ENCODE measurements at regions not wholly inside any gene's neighbourhood (a gene's known extent, or its start where the extent isn't known, plus 50 kb on each side); places are given as distances from the start of the nearest gene placed in this dataset.
A peak's percentile ranks its signal among the peaks of the same experiment; 100 is the strongest.

DNA sequence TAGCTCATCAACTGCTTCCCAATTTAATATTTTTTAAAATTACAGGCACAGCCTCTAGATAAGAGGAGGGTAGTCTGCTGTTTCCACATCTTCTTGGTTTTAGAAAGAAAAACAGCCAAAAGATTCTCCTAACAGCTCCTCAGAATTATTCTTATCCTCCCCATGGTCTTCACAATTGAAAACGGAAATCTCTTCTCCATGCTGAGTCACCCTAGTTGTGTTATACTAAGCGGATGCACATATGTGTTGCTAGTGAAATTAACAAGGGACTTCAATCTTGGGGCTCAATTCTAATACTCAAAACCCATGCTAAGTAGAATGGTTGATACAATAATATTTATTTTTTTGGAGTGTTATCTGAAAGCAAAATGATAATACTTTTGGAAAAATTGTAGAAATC lies 71.9 kb upstream of the NPY start:
- Histone ChIP-seq H2AK5ac (ENCODE audit: low read depth, low read length) (no peak overlapping the region), H3K36me3 (replicated peaks in 1 of 2; ENCODE audit: control insufficient read depth in 2 of 2, insufficient read depth in 2 of 2, low read length in 2 of 2) (no peaks in the 10 kb centered on the region), H3K4me2 (ENCODE audit: insufficient read depth, low read length, poor library complexity, severe bottlenecking) (no peak overlapping the region), H2BK5ac (ENCODE audit: low read length) (no peak overlapping the region), H4K8ac (ENCODE audit: low read depth, low read length) (no peak overlapping the region), H3K4ac (ENCODE audit: low read length) (no peak overlapping the region), H3K4me1 (ENCODE audit: control insufficient read depth in 2 of 2, insufficient read depth in 1 of 2, low read depth in 1 of 2, low read length in 2 of 2) (no peaks in the 10 kb centered on the region), H3K18ac (ENCODE audit: low read length) (no peak overlapping the region), H3K27me3 (ENCODE audit: control insufficient read depth in 3 of 3, insufficient read depth in 3 of 3, low read depth in 1 of 3, low read length in 3 of 3) (no peaks in the 10 kb centered on the region), H3K27ac (replicated peaks; ENCODE audit: low read length) (no peak overlapping the region), H2BK15ac (ENCODE audit: low read length) (no peak overlapping the region), H4K91ac (ENCODE audit: low read depth, low read length, poor library complexity) (no peak overlapping the region), H3K9me3 (replicated peaks in 1 of 2; ENCODE audit: control insufficient read depth in 2 of 2, insufficient read depth in 1 of 2, low read depth in 1 of 2, low read length in 2 of 2) (no peaks in the 10 kb centered on the region), H3K4me3 (ENCODE audit: low read length in 2 of 2) (no peak overlapping the region), H3K23ac (ENCODE audit: low read depth, low read length, poor library complexity) (no peak overlapping the region), H3K9ac (ENCODE audit: low read depth, low read length, poor library complexity) (no peak overlapping the region), H2BK120ac (ENCODE audit: low read depth, low read length) (no peak overlapping the region), H2BK12ac (ENCODE audit: low read length) (no peak overlapping the region), H2AFZ (ENCODE audit: low read length) (peak overlapping the region; percentile 37), H3K79me1 (ENCODE audit: low read depth, low read length) (no peaks in the 10 kb centered on the region), H3K14ac (ENCODE audit: low read length) (no peak overlapping the region)
- no peak for DNase-seq (ENCODE audit: low spot score)
- WGBS, 2 donors (ENCODE audit: extremely low coverage in 2 of 2, insufficient read length in 2 of 2, insufficient replicate concordance in 1 of 2): no CpG with 5 or more reads among the region's 2 CpGs

GRCh38 chr7:24213311-24213710 lies 70.7 kb upstream of the NPY start:
- H3K23ac ChIP-seq (ENCODE audit: low read depth, low read length, poor library complexity): no peak overlapping the region
- H3K9me3 ChIP-seq (replicated peaks in 1 of 2; ENCODE audit: control insufficient read depth in 2 of 2, insufficient read depth in 1 of 2, low read depth in 1 of 2, low read length in 2 of 2): peaks cover 0 to 3% of the 10 kb centered on the region in 2 donors
- no peaks in the 10 kb centered on the region for H3K27me3 ChIP-seq (ENCODE audit: control insufficient read depth in 3 of 3, insufficient read depth in 3 of 3, low read depth in 1 of 3, low read length in 3 of 3)
- H2BK5ac ChIP-seq (ENCODE audit: low read length): no peak overlapping the region
- no peak overlapping the region for H3K14ac ChIP-seq (ENCODE audit: low read length)
- no CpG with 5 or more reads among the region's 2 CpGs for WGBS, 2 donors (ENCODE audit: extremely low coverage in 2 of 2, insufficient read length in 2 of 2, insufficient replicate concordance in 1 of 2)
- H2AK5ac ChIP-seq (ENCODE audit: low read depth, low read length): no peak overlapping the region
- H3K9ac ChIP-seq (ENCODE audit: low read depth, low read length, poor library complexity): no peak overlapping the region
- no peak overlapping the region for H2BK12ac ChIP-seq (ENCODE audit: low read length)
- no peak overlapping the region for H2BK120ac ChIP-seq (ENCODE audit: low read depth, low read length)
- no peak for DNase-seq (ENCODE audit: low spot score)
- H3K79me1 ChIP-seq (ENCODE audit: low read depth, low read length): no peaks in the 10 kb centered on the region
- H3K4me2 ChIP-seq (ENCODE audit: insufficient read depth, low read length, poor library complexity, severe bottlenecking): no peak overlapping the region
- no peaks in the 10 kb centered on the region for H3K36me3 ChIP-seq (replicated peaks in 1 of 2; ENCODE audit: control insufficient read depth in 2 of 2, insufficient read depth in 2 of 2, low read length in 2 of 2)
- H3K4ac ChIP-seq (ENCODE audit: low read length): no peak overlapping the region
- H2BK15ac ChIP-seq (ENCODE audit: low read length): no peak overlapping the region
- H4K8ac ChIP-seq (ENCODE audit: low read depth, low read length): no peak overlapping the region
- H3K4me1 ChIP-seq (ENCODE audit: control insufficient read depth in 2 of 2, insufficient read depth in 1 of 2, low read depth in 1 of 2, low read length in 2 of 2): no peaks in the 10 kb centered on the region
- H3K18ac ChIP-seq (ENCODE audit: low read length): no peak overlapping the region
- no peak overlapping the region for H2AFZ ChIP-seq (ENCODE audit: low read length)
- H3K4me3 ChIP-seq (ENCODE audit: low read length in 2 of 2): no peak overlapping the region
- H4K91ac ChIP-seq (ENCODE audit: low read depth, low read length, poor library complexity): no peak overlapping the region
- H3K27ac ChIP-seq (replicated peaks; ENCODE audit: low read length): no peak overlapping the region

DNA sequence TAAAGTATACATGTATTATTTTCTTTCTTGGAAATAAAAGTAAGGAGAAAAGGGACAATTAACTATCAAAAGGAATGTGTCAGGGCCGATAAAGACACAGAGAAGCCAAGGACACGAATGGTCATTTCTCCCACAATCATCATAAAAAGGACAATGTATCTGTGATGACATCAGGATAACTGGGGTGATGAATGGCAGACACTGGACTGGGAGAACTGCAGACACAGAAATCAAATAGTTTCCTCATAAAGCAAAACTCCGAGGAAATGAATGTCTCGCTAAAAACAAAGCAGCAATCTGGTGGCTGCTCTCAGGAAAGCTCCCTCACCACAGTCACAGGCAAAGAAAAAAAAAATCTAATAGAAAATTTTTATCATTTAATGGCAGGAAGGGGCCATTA lies 69.3 kb upstream of the NPY start:
- Histone ChIP-seq H3K79me1 (ENCODE audit: low read depth, low read length) (no peaks in the 10 kb centered on the region), H3K36me3 (replicated peaks in 1 of 2; ENCODE audit: control insufficient read depth in 2 of 2, insufficient read depth in 2 of 2, low read length in 2 of 2) (no peaks in the 10 kb centered on the region), H2BK15ac (ENCODE audit: low read length) (no peak overlapping the region), H3K4me1 (ENCODE audit: control insufficient read depth in 2 of 2, insufficient read depth in 1 of 2, low read depth in 1 of 2, low read length in 2 of 2) (no peaks in the 10 kb centered on the region), H2AFZ (ENCODE audit: low read length) (no peak overlapping the region), H3K9me3 (replicated peaks in 1 of 2; ENCODE audit: control insufficient read depth in 2 of 2, insufficient read depth in 1 of 2, low read depth in 1 of 2, low read length in 2 of 2) (peaks cover 0 to 3% of the 10 kb centered on the region in 2 donors), H2AK5ac (ENCODE audit: low read depth, low read length) (no peak overlapping the region), H4K8ac (ENCODE audit: low read depth, low read length) (no peak overlapping the region), H3K4ac (ENCODE audit: low read length) (no peak overlapping the region), H2BK5ac (ENCODE audit: low read length) (no peak overlapping the region), H3K27me3 (ENCODE audit: control insufficient read depth in 3 of 3, insufficient read depth in 3 of 3, low read depth in 1 of 3, low read length in 3 of 3) (no peaks in the 10 kb centered on the region), H3K4me3 (ENCODE audit: low read length in 2 of 2) (no peak overlapping the region), H3K14ac (ENCODE audit: low read length) (no peak overlapping the region), H2BK12ac (ENCODE audit: low read length) (no peak overlapping the region), H2BK120ac (ENCODE audit: low read depth, low read length) (no peak overlapping the region), H3K23ac (ENCODE audit: low read depth, low read length, poor library complexity) (no peak overlapping the region), H3K27ac (replicated peaks; ENCODE audit: low read length) (no peak overlapping the region), H3K4me2 (ENCODE audit: insufficient read depth, low read length, poor library complexity, severe bottlenecking) (no peak overlapping the region), H3K18ac (ENCODE audit: low read length) (no peak overlapping the region), H4K91ac (ENCODE audit: low read depth, low read length, poor library complexity) (no peak overlapping the region), H3K9ac (ENCODE audit: low read depth, low read length, poor library complexity) (no peak overlapping the region)
- WGBS, 2 donors (ENCODE audit: extremely low coverage in 2 of 2, insufficient read length in 2 of 2, insufficient replicate concordance in 1 of 2): no CpG with 5 or more reads among the region's 4 CpGs
- no peak for DNase-seq (ENCODE audit: low spot score)

DNA sequence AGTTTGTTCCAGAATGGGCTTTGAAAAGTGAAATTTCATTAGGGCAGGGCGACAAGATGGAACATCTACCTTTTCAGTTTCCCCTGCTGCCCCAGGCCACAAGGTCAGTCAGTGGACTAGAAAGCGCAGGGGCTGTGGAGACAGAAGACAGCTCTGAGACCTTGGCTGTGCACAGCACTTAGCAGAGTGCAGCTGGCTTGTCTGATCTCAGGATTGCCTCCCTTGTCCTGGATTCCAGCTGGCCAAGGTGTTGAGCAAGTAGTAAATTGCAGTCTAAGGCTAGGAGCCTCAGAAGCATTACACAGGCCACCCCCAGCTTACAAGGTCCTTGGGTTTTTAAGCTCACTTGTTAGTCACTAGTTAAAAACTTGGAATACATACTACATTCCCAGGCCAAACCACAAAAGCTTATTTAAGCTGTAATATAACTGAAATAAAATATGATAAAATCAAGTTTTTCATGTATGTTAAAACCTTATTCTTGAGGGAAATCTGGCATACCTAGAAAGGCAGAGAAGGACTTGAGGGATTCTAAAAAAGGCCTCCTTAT lies 67.3 kb upstream of the NPY start:
- Histone ChIP-seq H3K79me1 (ENCODE audit: low read depth, low read length) (no peaks in the 10 kb centered on the region), H3K27me3 (ENCODE audit: control insufficient read depth in 3 of 3, insufficient read depth in 3 of 3, low read depth in 1 of 3, low read length in 3 of 3) (no peaks in the 10 kb centered on the region), H3K4me2 (ENCODE audit: insufficient read depth, low read length, poor library complexity, severe bottlenecking) (no peak overlapping the region), H3K27ac (replicated peaks; ENCODE audit: low read length) (no peak overlapping the region), H2BK5ac (ENCODE audit: low read length) (no peak overlapping the region), H2AFZ (ENCODE audit: low read length) (no peak overlapping the region), H3K14ac (ENCODE audit: low read length) (no peak overlapping the region), H3K4me1 (ENCODE audit: control insufficient read depth in 2 of 2, insufficient read depth in 1 of 2, low read depth in 1 of 2, low read length in 2 of 2) (no peaks in the 10 kb centered on the region), H3K18ac (ENCODE audit: low read length) (no peak overlapping the region), H3K4ac (ENCODE audit: low read length) (no peak overlapping the region), H2BK12ac (ENCODE audit: low read length) (no peak overlapping the region), H3K36me3 (replicated peaks in 1 of 2; ENCODE audit: control insufficient read depth in 2 of 2, insufficient read depth in 2 of 2, low read length in 2 of 2) (no peaks in the 10 kb centered on the region), H2BK15ac (ENCODE audit: low read length) (no peak overlapping the region), H3K23ac (ENCODE audit: low read depth, low read length, poor library complexity) (no peak overlapping the region), H3K9me3 (replicated peaks in 1 of 2; ENCODE audit: control insufficient read depth in 2 of 2, insufficient read depth in 1 of 2, low read depth in 1 of 2, low read length in 2 of 2) (peaks cover 0 to 3% of the 10 kb centered on the region in 2 donors), H2BK120ac (ENCODE audit: low read depth, low read length) (no peak overlapping the region), H3K9ac (ENCODE audit: low read depth, low read length, poor library complexity) (no peak overlapping the region), H4K91ac (ENCODE audit: low read depth, low read length, poor library complexity) (no peak overlapping the region), H3K4me3 (ENCODE audit: low read length in 2 of 2) (no peak overlapping the region), H2AK5ac (ENCODE audit: low read depth, low read length) (no peak overlapping the region), H4K8ac (ENCODE audit: low read depth, low read length) (no peak overlapping the region)
- no peak for DNase-seq (ENCODE audit: low spot score)
- WGBS, 2 donors (ENCODE audit: extremely low coverage in 2 of 2, insufficient read length in 2 of 2, insufficient replicate concordance in 1 of 2): no CpG with 5 or more reads among the region's 2 CpGs
